HEK293 (cell line): ENCODE measurements at regions not wholly inside any gene's neighbourhood (a gene's known extent, or its start where the extent isn't known, plus 50 kb on each side); places are given as distances from the start of the nearest gene placed in this dataset.

Experiments used
- CTCF ChIA-PET: fragments of 350-600 bp; formaldehyde crosslinking; extraction: SDS; loops from one replicate; lab custom pipeline; 2021; ENCODE audit warnings: antibody characterized with exemption; lab: Yijun Ruan, JAX
- POLR2A ChIA-PET: fragments of 300-600 bp; formaldehyde crosslinking; extraction: SDS; loops from one replicate; lab custom pipeline; 2020; ENCODE audit warnings: antibody characterized with exemption, inconsistent platforms; lab: Yijun Ruan, JAX
- H3K27ac ChIP-seq: fragments of 200-500 bp; sonication (Bioruptor generic); 2 replicates; pipeline ENCODE4 v1.5.1; 2014; ENCODE audit warnings: low read depth, low read length, control low read depth, inconsistent platforms; ENCODE audit errors: extremely low read depth
- H3K36me3 ChIP-seq, 2 experiments: fragments of 200-500 bp in 1 of 2; sonication (Bioruptor generic) in 1 of 2; 1 replicate in 1 of 2; 2 replicates in 1 of 2; pipeline ENCODE4 v1.5.1; 2014 to 2017; ENCODE audit warnings: inconsistent platforms in 2 of 2, low read length in 2 of 2; ENCODE audit not compliant: control insufficient read depth in 2 of 2, insufficient read depth in 1 of 2
- H3K4me1 ChIP-seq: fragments of 200-500 bp; sonication (Bioruptor generic); 2 replicates; pipeline ENCODE4 v1.5.1; 2014; ENCODE audit warnings: mild to moderate bottlenecking, low read length, inconsistent platforms; ENCODE audit not compliant: control insufficient read depth, insufficient read depth
- H3K4me3 ChIP-seq: 2 replicates; pipeline ENCODE4 v1.5.1; 2011; ENCODE audit warnings: low read depth, mild to moderate bottlenecking, control low read depth, low read length, moderate library complexity
- H3K9me3 ChIP-seq: fragments of 200-500 bp; sonication (Bioruptor generic); 2 replicates; pipeline ENCODE4 v1.5.1; 2014; ENCODE audit warnings: low read depth, low read length, inconsistent platforms; ENCODE audit not compliant: control insufficient read depth, insufficient read depth
- BCL11A ChIP-seq: fragments of 450-650 bp; formaldehyde crosslinking; IDR thresholded peaks from 2 replicates; pipeline ENCODE4 v1.5.1; 2016; ENCODE audit warnings: low read depth, missing biosample characterization, missing genetic modification characterization
- GFI1B ChIP-seq: fragments of 450-650 bp; formaldehyde crosslinking; IDR thresholded peaks from 2 replicates; pipeline ENCODE4 v1.5.1; 2016; ENCODE audit warnings: missing biosample characterization, missing genetic modification characterization
- GLI4 ChIP-seq: fragments of 450-650 bp; formaldehyde crosslinking; IDR thresholded peaks from 2 replicates; pipeline ENCODE4 v1.5.1; 2016; ENCODE audit warnings: missing biosample characterization, missing genetic modification characterization
- GLIS2 ChIP-seq: fragments of 450-650 bp; formaldehyde crosslinking; IDR thresholded peaks from 2 replicates; pipeline ENCODE4 v1.5.1; 2016; ENCODE audit warnings: missing biosample characterization, missing genetic modification characterization
- HOXA7 ChIP-seq: sonication (generic); formaldehyde crosslinking; IDR thresholded peaks from 2 replicates; pipeline ENCODE4 v1.8.1; 2022; ENCODE audit warnings: missing genetic modification reagents, borderline replicate concordance
- KLF7 ChIP-seq: fragments of 450-650 bp; formaldehyde crosslinking; IDR thresholded peaks from 2 replicates; pipeline ENCODE4 v1.5.1; 2016; ENCODE audit warnings: missing biosample characterization, missing genetic modification characterization, borderline replicate concordance
- OVOL3 ChIP-seq: fragments of 450-650 bp; formaldehyde crosslinking; IDR thresholded peaks from 2 replicates; pipeline ENCODE4 v1.5.1; 2016; ENCODE audit warnings: missing biosample characterization, missing genetic modification characterization
- ZBTB20 ChIP-seq: fragments of 450-650 bp; formaldehyde crosslinking; IDR thresholded peaks from 2 replicates; pipeline ENCODE4 v1.5.1; 2016; ENCODE audit warnings: missing biosample characterization, missing genetic modification characterization
- ZIC2 ChIP-seq: fragments of 450-650 bp; formaldehyde crosslinking; IDR thresholded peaks from 2 replicates; pipeline ENCODE4 v1.5.1; 2016; ENCODE audit warnings: missing biosample characterization, missing genetic modification characterization
- ZNF155 ChIP-seq: fragments of 450-650 bp; formaldehyde crosslinking; IDR thresholded peaks from 2 replicates; pipeline ENCODE4 v1.5.1; 2016; ENCODE audit warnings: missing biosample characterization, missing genetic modification characterization
- ZNF174 ChIP-seq: fragments of 450-650 bp; formaldehyde crosslinking; IDR thresholded peaks from 2 replicates; pipeline ENCODE4 v1.5.0; 2017; ENCODE audit warnings: missing biosample characterization, mild to moderate bottlenecking, missing genetic modification characterization
- ZNF37A ChIP-seq: fragments of 450-650 bp; IDR thresholded peaks from 2 replicates; pipeline ENCODE4 v1.5.1; 2018; ENCODE audit warnings: missing biosample characterization, missing genetic modification characterization
- ZNF555 ChIP-seq: fragments of 450-650 bp; formaldehyde crosslinking; conservative IDR thresholded peaks from 2 replicates; pipeline ENCODE4 v1.5.1; 2017; ENCODE audit warnings: missing biosample characterization, mild to moderate bottlenecking, missing genetic modification characterization, inconsistent platforms
- ZNF561 ChIP-seq: fragments of 450-650 bp; IDR thresholded peaks from 2 replicates; pipeline ENCODE4 v1.5.1; 2018; ENCODE audit warnings: missing biosample characterization, missing genetic modification characterization, borderline replicate concordance
- ZNF660 ChIP-seq: fragments of 450-650 bp; IDR thresholded peaks from 2 replicates; pipeline ENCODE4 v1.5.1; 2018; ENCODE audit warnings: missing biosample characterization, mild to moderate bottlenecking, missing genetic modification characterization
- ZNF677 ChIP-seq: fragments of 450-650 bp; IDR thresholded peaks from 2 replicates; pipeline ENCODE4 v1.5.0; 2018; ENCODE audit warnings: missing biosample characterization, mild to moderate bottlenecking, missing genetic modification characterization, moderate library complexity
- ZNF701 ChIP-seq: fragments of 450-650 bp; formaldehyde crosslinking; IDR thresholded peaks from 2 replicates; pipeline ENCODE4 v1.5.1; 2016; ENCODE audit warnings: missing biosample characterization, missing genetic modification characterization
- TF ChIP-seq, protein P1 (sequence below): fragments of 450-650 bp; formaldehyde crosslinking; conservative IDR thresholded peaks from 2 replicates; pipeline ENCODE4 v1.5.1; 2016; ENCODE audit warnings: low read depth, missing biosample characterization, missing genetic modification characterization
- TF ChIP-seq, protein P2 (sequence below): fragments of 450-650 bp; formaldehyde crosslinking; IDR thresholded peaks from 2 replicates; pipeline ENCODE4 v1.5.1; 2016; ENCODE audit warnings: missing biosample characterization, missing genetic modification characterization
- TF ChIP-seq, protein P3 (sequence below): fragments of 450-650 bp; formaldehyde crosslinking; IDR thresholded peaks from 2 replicates; pipeline ENCODE4 v1.5.1; 2017; ENCODE audit warnings: missing biosample characterization, missing genetic modification characterization
- TF ChIP-seq, protein P4 (sequence below): fragments of 450-650 bp; IDR thresholded peaks from 2 replicates; pipeline ENCODE4 v1.5.1; 2018; ENCODE audit warnings: missing biosample characterization, missing genetic modification characterization
- TF ChIP-seq, protein P5 (sequence below): fragments of 450-650 bp; formaldehyde crosslinking; IDR thresholded peaks from 2 replicates; pipeline ENCODE4 v1.5.1; 2017; ENCODE audit warnings: missing biosample characterization, missing genetic modification characterization

DNA sequence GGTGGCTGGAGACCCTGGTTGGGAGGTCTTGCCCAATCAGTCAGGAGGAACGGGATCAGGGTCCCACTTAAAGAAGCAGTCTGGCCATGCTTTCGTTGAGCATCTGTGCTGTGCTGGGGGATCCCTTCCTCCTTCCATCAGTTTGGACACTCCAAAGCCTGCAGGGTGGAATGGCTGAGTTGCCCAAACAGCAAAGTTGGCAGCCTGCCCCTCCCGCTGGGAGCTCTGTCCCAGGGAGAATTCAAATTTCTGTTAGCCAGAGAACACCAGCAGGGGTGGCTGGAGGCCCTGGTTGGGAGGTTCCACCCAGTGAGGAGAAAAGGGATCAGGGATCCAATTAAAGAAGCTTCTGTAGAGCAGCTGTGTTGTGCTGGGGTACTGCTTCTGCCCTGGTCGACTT is 96.9 kb upstream of the CTAGE1 start:
- TF ChIP-seq, protein P1, sequence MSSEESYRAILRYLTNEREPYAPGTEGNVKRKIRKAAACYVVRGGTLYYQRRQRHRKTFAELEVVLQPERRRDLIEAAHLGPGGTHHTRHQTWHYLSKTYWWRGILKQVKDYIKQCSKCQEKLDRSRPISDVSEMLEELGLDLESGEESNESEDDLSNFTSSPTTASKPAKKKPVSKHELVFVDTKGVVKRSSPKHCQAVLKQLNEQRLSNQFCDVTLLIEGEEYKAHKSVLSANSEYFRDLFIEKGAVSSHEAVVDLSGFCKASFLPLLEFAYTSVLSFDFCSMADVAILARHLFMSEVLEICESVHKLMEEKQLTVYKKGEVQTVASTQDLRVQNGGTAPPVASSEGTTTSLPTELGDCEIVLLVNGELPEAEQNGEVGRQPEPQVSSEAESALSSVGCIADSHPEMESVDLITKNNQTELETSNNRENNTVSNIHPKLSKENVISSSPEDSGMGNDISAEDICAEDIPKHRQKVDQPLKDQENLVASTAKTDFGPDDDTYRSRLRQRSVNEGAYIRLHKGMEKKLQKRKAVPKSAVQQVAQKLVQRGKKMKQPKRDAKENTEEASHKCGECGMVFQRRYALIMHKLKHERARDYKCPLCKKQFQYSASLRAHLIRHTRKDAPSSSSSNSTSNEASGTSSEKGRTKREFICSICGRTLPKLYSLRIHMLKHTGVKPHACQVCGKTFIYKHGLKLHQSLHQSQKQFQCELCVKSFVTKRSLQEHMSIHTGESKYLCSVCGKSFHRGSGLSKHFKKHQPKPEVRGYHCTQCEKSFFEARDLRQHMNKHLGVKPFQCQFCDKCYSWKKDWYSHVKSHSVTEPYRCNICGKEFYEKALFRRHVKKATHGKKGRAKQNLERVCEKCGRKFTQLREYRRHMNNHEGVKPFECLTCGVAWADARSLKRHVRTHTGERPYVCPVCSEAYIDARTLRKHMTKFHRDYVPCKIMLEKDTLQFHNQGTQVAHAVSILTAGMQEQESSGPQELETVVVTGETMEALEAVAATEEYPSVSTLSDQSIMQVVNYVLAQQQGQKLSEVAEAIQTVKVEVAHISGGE (tag by site-specific recombination), result no peak
- TF ChIP-seq, protein P2, sequence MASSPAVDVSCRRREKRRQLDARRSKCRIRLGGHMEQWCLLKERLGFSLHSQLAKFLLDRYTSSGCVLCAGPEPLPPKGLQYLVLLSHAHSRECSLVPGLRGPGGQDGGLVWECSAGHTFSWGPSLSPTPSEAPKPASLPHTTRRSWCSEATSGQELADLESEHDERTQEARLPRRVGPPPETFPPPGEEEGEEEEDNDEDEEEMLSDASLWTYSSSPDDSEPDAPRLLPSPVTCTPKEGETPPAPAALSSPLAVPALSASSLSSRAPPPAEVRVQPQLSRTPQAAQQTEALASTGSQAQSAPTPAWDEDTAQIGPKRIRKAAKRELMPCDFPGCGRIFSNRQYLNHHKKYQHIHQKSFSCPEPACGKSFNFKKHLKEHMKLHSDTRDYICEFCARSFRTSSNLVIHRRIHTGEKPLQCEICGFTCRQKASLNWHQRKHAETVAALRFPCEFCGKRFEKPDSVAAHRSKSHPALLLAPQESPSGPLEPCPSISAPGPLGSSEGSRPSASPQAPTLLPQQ (tag by site-specific recombination), result no peak
- TF ChIP-seq ZNF174, result no peak
- TF ChIP-seq ZNF660, result no peak
- TF ChIP-seq ZNF37A (tag by site-specific recombination), result no peak
- TF ChIP-seq GLI4 (tag by site-specific recombination), result no peak
- TF ChIP-seq ZBTB20 (tag by site-specific recombination), result no peak
- TF ChIP-seq, protein P3, sequence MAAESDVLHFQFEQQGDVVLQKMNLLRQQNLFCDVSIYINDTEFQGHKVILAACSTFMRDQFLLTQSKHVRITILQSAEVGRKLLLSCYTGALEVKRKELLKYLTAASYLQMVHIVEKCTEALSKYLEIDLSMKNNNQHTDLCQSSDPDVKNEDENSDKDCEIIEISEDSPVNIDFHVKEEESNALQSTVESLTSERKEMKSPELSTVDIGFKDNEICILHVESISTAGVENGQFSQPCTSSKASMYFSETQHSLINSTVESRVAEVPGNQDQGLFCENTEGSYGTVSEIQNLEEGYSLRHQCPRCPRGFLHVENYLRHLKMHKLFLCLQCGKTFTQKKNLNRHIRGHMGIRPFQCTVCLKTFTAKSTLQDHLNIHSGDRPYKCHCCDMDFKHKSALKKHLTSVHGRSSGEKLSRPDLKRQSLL, result no peak
- no peak for TF ChIP-seq OVOL3
- no peak for TF ChIP-seq ZIC2
- TF ChIP-seq, protein P4, sequence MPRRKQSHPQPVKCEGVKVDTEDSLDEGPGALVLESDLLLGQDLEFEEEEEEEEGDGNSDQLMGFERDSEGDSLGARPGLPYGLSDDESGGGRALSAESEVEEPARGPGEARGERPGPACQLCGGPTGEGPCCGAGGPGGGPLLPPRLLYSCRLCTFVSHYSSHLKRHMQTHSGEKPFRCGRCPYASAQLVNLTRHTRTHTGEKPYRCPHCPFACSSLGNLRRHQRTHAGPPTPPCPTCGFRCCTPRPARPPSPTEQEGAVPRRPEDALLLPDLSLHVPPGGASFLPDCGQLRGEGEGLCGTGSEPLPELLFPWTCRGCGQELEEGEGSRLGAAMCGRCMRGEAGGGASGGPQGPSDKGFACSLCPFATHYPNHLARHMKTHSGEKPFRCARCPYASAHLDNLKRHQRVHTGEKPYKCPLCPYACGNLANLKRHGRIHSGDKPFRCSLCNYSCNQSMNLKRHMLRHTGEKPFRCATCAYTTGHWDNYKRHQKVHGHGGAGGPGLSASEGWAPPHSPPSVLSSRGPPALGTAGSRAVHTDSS, result no peak
- no peak overlapping the region for H3K27ac ChIP-seq
- no peak overlapping the region for H3K4me3 ChIP-seq
- ChIA-PET CTCF (interaction anchor here (0.7 kb wide), 1 partner anchor 32 kb away, joined by 3 read pairs; no protein-coding TSS in a partner anchor), POLR2A (no interaction called here)
- H3K36me3 ChIP-seq, result no peaks in the 10 kb centered on the region
- H3K9me3 ChIP-seq, result no peaks in the 10 kb centered on the region
- H3K4me1 ChIP-seq, result no peaks in the 10 kb centered on the region

DNA sequence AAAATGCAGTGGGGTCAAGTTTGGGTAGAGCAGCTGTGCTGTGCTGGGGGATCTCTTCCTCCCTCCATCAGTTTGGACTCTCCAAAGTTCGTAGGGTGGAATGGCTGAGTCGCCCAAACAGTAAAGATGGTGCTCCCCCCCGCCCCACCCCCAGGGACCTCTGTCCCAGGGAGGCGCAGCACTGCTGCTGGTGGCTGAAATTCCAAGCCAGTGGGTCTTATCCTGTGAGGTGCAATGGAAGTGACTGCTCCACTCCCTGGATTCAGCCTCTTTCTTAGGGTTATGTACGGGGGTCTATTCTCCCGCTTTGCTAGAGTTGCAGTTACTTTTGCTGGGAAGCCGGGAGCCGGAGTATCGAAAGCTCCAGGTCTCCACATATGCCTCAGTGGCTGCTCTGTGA is 97.5 kb upstream of the CTAGE1 start:
- TF ChIP-seq HOXA7 (CRISPR knock-in tag), result no peak
- no peak for TF ChIP-seq BCL11A (tag by site-specific recombination)
- TF ChIP-seq ZNF677, result no peak
- no peak for TF ChIP-seq ZNF701
- TF ChIP-seq GFI1B, result no peak
- no peak for TF ChIP-seq ZNF155
- no peak for TF ChIP-seq ZNF561 (tag by site-specific recombination)
- no peak for TF ChIP-seq GLIS2 (tag by site-specific recombination)
- no peak for TF ChIP-seq ZNF555
- TF ChIP-seq, protein P5, sequence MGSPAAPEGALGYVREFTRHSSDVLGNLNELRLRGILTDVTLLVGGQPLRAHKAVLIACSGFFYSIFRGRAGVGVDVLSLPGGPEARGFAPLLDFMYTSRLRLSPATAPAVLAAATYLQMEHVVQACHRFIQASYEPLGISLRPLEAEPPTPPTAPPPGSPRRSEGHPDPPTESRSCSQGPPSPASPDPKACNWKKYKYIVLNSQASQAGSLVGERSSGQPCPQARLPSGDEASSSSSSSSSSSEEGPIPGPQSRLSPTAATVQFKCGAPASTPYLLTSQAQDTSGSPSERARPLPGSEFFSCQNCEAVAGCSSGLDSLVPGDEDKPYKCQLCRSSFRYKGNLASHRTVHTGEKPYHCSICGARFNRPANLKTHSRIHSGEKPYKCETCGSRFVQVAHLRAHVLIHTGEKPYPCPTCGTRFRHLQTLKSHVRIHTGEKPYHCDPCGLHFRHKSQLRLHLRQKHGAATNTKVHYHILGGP, result no peak
- no peak for TF ChIP-seq KLF7 (tag by site-specific recombination)
- TF ChIP-seq, protein P4, result no peak
- Histone ChIP-seq H3K36me3 (no peaks in the 10 kb centered on the region), H3K9me3 (no peaks in the 10 kb centered on the region), H3K27ac (no peak overlapping the region), H3K4me1 (no peaks in the 10 kb centered on the region), H3K4me3 (no peak overlapping the region)
- ChIA-PET POLR2A (no interaction called here), CTCF (interaction anchor here (0.7 kb wide), 1 partner anchor 32 kb away, joined by 3 read pairs; no protein-coding TSS in a partner anchor)
